NOMO-1 treated with DMSO at 0.1 percent for 48 hours (cell line): ENCODE measurements at regions not wholly inside any gene's neighbourhood (a gene's known extent, or its start where the extent isn't known, plus 50 kb on each side); places are given as distances from the start of the nearest gene placed in this dataset.
"Not testable (repeated sequence)": the region's sequence is repeated elsewhere in the genome, so short reads cannot be mapped to it uniquely, and the experiment has no call there.

Source experiments
- DNase-seq: peaks from one replicate; lab custom pipeline; 2025; ENCODE audit not compliant: unreplicated experiment; lab: John Stamatoyannopoulos, UW

DNA sequence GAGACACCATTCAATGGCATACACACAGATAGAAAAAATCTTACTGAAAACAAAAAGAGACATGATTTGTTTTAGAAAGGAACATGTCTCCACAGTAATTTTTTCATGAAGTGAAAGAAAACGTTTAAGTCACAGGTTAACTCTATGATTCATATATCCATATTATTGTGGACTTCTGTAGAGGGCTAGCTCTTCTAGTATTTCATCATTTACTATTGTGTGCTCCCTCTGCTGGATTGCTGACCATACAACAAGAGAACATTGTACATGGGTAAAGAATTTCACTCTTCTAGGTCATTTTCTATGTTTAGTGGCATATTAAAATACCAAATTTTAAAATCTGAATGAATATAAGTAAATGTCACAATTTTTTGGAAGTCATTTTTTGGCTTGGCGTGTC lies 91.8 kb upstream of the POU3F4 start:
- peak; percentile 4 for DNase-seq

DNA sequence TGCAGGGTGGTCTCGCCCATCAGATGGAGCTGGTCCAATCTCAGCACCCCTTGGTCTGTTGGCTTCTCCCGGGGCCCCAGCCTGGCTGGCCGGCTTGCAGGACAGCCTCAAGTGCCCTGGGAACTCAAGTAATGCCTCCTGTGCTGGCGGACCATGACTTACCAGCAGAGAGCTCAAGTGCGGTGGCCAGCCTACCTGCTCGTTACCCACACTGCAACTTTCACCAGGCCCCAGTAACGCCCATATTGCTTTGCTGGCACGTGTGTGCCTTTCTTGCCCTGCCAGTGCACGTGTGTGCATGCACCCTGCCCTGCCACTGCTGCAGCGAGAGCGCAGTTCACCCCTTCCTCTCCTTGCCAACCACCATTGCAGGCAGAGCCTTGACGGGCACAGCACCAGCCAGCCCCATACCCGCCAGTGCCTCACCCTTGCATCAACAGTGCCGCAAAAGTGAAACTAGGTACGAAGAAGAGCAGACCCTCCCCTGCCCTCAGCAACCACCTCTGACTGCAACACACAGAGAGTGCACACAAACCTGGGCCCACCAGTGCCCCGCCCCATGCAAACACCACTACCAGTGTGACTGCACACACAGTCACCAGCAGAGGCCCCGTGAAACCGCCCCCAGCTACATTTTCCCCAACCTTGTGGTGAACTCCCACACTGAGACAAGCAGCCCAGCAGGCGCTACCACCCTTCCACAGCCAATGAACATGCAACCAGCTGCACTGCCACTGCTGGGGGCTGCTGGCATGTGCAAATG lies 88.9 kb upstream of the POU3F4 start:
- no peak for DNase-seq

- no peak for DNase-seq
Measured at GRCh38 chrX:83422836-83423235, 85.3 kb upstream of the POU3F4 start.

DNA sequence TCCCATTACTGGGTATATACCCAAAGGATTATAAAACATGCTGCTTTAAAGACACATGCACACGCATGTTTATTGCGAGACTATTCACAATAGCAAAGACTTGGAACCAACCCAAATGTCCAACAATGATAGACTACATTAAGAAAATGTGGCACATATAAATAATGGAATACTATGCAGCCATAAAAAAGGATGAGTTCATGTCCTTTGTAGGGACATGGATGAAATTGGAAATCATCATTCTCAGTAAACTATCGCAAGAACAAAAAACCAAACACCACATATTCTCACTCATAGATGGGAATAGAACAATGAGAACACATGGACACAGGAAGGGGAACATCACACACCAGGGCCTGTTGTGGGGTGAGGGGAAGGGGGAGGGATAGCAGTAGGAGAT lies 65.5 kb upstream of the POU3F4 start:
- not testable (repeated sequence) for DNase-seq

DNA sequence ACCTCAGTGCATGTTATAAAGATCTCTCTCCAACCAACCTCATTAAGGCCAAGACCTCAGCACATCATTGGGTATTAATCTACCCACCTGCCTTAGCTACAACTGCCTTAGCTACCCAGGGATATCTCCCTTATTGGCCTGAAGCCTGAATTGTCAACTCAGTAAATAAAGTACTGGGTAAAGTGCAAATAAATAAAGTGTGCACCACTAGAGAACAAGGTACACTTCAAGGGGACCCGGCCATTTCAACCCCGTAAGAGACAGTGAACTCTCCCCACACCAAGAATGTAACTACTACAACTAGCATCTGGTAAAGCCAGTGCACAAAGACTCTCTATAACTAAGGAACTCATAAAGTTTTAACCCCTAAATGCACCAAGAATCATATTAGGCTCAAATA lies 61.7 kb upstream of the POU3F4 start:
- no peak for DNase-seq
